ENCODE measurements at regions not wholly inside any gene's neighbourhood (a gene's known extent, or its start where the extent isn't known, plus 50 kb on each side); places are given as distances from the start of the nearest gene placed in this dataset.

DNA sequence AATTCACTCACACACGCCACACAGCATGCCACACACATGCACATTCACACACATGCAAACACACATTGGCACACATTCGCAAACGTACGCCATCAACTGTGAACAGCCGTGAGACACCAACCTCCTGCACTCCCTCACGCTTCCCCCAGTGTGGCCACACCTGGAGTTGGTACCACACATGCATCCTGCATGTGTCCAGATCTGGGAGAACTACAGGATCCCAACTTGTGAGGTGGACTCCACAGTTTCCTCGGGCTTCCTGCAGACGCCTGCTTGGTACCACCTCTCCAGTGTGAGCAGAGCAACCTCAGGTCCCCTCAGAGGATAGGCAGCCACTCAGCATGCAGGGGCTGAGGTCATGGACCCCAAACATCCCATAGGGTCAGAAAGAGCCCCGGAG lies 239.0 kb downstream of the EIPR1 start:
- no peak overlapping the region for H3K4me3 ChIP-seq (ENCODE audit: low read depth, poor library complexity, severe bottlenecking)
- 80 to 81% methylated on average over 9 of the region's 9 CpGs for WGBS, 2 donors
- TF ChIP-seq, protein P1, sequence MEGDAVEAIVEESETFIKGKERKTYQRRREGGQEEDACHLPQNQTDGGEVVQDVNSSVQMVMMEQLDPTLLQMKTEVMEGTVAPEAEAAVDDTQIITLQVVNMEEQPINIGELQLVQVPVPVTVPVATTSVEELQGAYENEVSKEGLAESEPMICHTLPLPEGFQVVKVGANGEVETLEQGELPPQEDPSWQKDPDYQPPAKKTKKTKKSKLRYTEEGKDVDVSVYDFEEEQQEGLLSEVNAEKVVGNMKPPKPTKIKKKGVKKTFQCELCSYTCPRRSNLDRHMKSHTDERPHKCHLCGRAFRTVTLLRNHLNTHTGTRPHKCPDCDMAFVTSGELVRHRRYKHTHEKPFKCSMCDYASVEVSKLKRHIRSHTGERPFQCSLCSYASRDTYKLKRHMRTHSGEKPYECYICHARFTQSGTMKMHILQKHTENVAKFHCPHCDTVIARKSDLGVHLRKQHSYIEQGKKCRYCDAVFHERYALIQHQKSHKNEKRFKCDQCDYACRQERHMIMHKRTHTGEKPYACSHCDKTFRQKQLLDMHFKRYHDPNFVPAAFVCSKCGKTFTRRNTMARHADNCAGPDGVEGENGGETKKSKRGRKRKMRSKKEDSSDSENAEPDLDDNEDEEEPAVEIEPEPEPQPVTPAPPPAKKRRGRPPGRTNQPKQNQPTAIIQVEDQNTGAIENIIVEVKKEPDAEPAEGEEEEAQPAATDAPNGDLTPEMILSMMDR (IDR thresholded peaks at IDR 0.05) = no peak
- no peak for TF ChIP-seq POLR2A (IDR thresholded peaks at IDR 0.05)
- DNase-seq (ENCODE audit: low spot score in 2 of 2) = peak in 1 of 2 donors; percentile 58
- intact Hi-C loops (cut with DNase I; ENCODE audit: low total_unique reads) = no loop called here

DNA sequence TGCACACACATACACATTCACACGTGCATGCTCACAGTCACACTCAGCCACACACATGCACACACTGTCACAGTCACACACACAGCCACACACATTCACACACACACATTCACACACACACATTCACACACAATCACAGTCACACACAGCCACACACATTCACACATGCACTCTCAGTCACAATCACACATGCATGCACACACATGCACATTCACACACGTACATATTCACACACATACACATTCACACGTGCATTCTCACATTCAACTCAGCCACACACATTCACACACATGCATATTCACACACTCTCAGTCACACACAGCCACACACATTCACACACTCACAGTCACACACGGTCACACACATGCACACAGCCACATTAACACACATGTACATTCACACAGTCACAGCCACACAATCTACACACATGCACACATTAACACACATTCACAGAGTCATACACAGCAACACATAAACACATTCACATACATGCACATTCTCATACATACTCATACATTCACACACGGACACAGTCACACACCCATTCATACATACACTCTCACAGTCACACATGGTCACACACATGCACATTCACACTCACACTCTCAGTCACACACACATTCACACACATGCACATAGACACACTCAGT lies 239.8 kb downstream of the EIPR1 start:
- DNase-seq (ENCODE audit: low spot score in 2 of 2) = peak in 1 of 2 donors; percentile 14
- intact Hi-C loops (cut with DNase I; ENCODE audit: low total_unique reads) = no loop called here
- H3K4me3 ChIP-seq (ENCODE audit: low read depth, poor library complexity, severe bottlenecking) = no peak overlapping the region
- 81 to 83% methylated on average over 5 of the region's 5 CpGs for whole genome bisulfite sequencing, 2 donors
- TF ChIP-seq, protein P1 (IDR thresholded peaks at IDR 0.05) = peak in 1 of 3 donors; percentile 60
- TF ChIP-seq POLR2A (IDR thresholded peaks at IDR 0.05) = no peak

DNA sequence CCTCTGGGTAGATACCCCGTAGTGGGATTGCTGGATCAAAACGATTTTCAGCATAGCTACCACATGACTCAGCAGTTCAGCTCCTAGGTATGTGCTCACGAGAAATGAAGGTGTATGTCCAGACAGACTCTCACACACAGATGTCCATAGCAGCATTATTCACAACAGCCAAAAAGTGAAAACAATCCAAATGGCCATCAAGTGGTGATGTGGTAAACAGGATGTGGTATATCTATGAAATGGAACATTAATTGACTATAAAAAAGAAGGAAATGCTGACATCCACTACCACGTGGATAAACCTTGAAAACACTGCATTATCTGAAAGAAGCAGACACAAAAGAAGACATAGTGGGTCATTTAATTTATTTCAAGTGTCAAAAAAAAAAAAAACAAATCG lies 241.9 kb downstream of the EIPR1 start:
- DNase-seq (ENCODE audit: low spot score in 2 of 2) = no peak
- TF ChIP-seq POLR2A (IDR thresholded peaks at IDR 0.05) = no peak
- TF ChIP-seq, protein P1 (IDR thresholded peaks at IDR 0.05) = no peak
- no peak overlapping the region for H3K4me3 ChIP-seq (ENCODE audit: low read depth, poor library complexity, severe bottlenecking)
- 86 to 87% methylated on average over 5 of the region's 5 CpGs for WGBS, 2 donors
- intact Hi-C loops (cut with DNase I; ENCODE audit: low total_unique reads) = no loop called here

DNA sequence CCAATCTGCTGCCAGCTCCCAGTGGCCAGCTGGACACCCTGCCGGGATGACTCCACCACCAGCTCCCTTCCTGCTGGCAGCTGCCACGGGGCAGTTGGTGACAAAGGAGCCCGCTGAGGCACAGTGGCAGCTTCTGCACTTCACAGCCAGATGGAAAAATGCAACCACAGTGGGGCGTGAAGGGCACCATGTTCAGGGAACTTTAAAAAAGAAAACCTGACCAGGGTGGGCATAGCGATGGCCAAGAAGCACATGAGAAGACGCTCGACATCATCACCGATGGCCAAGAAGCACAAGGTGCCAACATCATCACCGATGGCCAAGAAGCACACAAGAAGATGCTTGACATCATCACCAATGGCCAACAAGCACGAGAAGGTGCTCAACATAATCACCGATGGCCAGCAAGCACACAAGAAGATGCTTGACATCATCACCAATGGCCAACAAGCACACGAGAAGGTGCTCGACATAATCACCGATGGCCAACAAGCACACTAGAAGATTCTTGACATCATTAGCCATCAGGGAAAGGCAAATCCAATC lies 243.5 kb downstream of the EIPR1 start:
- TF ChIP-seq, protein P1 (IDR thresholded peaks at IDR 0.05) = no peak
- TF ChIP-seq POLR2A (IDR thresholded peaks at IDR 0.05) = no peak
- H3K4me3 ChIP-seq (ENCODE audit: low read depth, poor library complexity, severe bottlenecking) = no peak overlapping the region
- intact Hi-C loops (cut with DNase I; ENCODE audit: low total_unique reads) = no loop called here
- 95% methylated on average over 14 of the region's 14 CpGs for WGBS, 2 donors
- peak in 1 of 2 donors; percentile 49 for DNase-seq (ENCODE audit: low spot score in 2 of 2)

DNA sequence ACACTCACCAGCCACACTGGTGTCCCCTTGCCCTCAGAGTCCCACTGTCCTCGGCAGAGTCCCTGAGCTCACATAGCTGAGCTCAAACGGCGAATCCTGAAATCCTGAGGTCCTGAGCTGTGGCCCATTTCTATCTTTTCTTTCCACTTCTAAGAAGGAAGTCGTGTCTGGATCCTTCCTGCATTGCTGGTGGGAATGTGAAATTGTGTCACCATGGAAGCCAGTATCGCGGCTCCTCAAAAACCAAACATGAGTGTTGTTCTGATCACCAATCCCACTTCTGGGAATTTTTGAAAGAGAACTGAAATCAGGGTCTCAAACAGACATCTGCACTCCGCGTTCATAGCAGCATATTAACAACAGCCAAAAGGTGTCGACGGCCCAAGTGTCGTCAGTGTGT lies 244.7 kb downstream of the EIPR1 start:
- 89% methylated on average over 11 of the region's 11 CpGs for WGBS, 2 donors
- intact Hi-C loops (cut with DNase I; ENCODE audit: low total_unique reads) = no loop called here
- H3K4me3 ChIP-seq (ENCODE audit: low read depth, poor library complexity, severe bottlenecking) = no peak overlapping the region
- DNase-seq (ENCODE audit: low spot score in 2 of 2) = peak in 1 of 2 donors; percentile 26
- TF ChIP-seq, protein P1 (IDR thresholded peaks at IDR 0.05) = no peak
- no peak for TF ChIP-seq POLR2A (IDR thresholded peaks at IDR 0.05)

DNA sequence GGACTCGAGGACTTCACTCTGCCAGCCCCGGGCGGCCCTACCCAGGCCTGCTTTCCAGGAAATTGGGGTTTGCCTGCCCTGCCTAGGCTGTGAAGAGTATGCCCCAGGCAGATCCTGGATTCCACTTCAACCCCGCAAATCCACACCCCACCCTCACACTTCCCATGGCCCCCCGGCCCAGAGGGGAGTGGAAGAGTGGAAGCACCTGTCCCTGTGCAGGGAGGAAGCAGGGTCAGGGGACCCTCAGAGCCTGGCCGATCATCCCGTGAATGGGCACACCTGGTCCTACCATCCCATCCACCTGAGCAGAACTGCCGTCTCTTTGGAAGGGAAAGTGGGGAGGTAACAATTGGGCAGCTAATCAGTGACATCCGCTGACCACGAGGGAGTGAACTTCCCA lies 245.2 kb downstream of the EIPR1 start:
- H3K4me3 ChIP-seq (ENCODE audit: low read depth, poor library complexity, severe bottlenecking) = no peak overlapping the region
- intact Hi-C loops (cut with DNase I; ENCODE audit: low total_unique reads) = no loop called here
- WGBS, 2 donors = 71 to 73% methylated on average over 8 to 10 of the region's 10 CpGs
- DNase-seq (ENCODE audit: low spot score in 2 of 2) = peak in 1 of 2 donors; percentile 73
- no peak for TF ChIP-seq POLR2A (IDR thresholded peaks at IDR 0.05)
- TF ChIP-seq, protein P1 (IDR thresholded peaks at IDR 0.05) = no peak

Measured in lower leg skin (tissue), 4 donors.